Muscle of leg (tissue), 3 donors: ENCODE measurements at regions not wholly inside any gene's neighbourhood (a gene's known extent, or its start where the extent isn't known, plus 50 kb on each side); places are given as distances from the start of the nearest gene placed in this dataset.

Source experiments
- DNase-seq: peaks from one replicate; pipeline ENCODE4 v3.0.0; 2013
- H3K27ac ChIP-seq: one replicate; pipeline ENCODE4 v1.5.1; 2013; ENCODE audit warnings: mild to moderate bottlenecking, low read length, control low read depth
- H3K27me3 ChIP-seq: one replicate; pipeline ENCODE4 v1.6.1; 2013; ENCODE audit warnings: low read length; ENCODE audit not compliant: control insufficient read depth, insufficient read depth
- H3K36me3 ChIP-seq: one replicate; pipeline ENCODE4 v1.6.1; 2013; ENCODE audit warnings: low read length; ENCODE audit not compliant: control insufficient read depth, insufficient read depth
- H3K4me1 ChIP-seq: one replicate; pipeline ENCODE4 v1.6.1; 2013; ENCODE audit warnings: low read length; ENCODE audit not compliant: control insufficient read depth, insufficient read depth
- H3K4me3 ChIP-seq: one replicate; pipeline ENCODE4 v1.5.1; 2013; ENCODE audit warnings: low read length, control low read depth
- H3K9me3 ChIP-seq: replicated peaks from 2 replicates; pipeline ENCODE4 v1.6.1; 2013; ENCODE audit warnings: low read depth, low read length; ENCODE audit not compliant: control insufficient read depth
- WGBS: methylation state at CpG from one replicate; pipeline ENCODE4 v1.1.5; 2013; ENCODE audit warnings: missing lambda C conversion rate; ENCODE audit not compliant: insufficient coverage; 5-methylcytosine and 5-hydroxymethylcytosine counted together

DNA sequence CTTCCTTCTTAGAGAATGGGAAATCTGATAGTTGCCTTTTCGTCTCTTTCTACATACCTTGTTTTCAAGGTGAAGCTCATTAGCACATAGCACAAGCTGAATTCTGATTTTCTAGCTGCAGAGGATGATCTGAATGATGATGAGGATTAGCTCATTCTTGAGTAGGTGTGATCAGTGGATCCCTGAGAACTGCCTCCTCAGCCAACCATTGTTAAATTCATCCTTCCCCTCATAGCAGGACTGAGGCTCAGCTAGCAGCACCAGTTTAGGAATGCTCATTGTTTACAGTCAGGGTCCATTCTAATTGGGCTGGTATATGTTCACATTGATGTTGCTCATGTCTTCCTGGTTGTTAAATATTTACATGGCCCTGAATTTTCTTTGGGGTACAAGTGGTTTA lies 299.9 kb upstream of the MME start:
- Histone ChIP-seq H3K27me3 (no peaks in the 10 kb centered on the region), H3K36me3 (no peaks in the 10 kb centered on the region), H3K9me3 (no peaks in the 10 kb centered on the region), H3K4me1 (peaks cover 3% of the 10 kb centered on the region), H3K27ac (no peak overlapping the region), H3K4me3 (no peak overlapping the region)
- WGBS, result no CpG with 5 or more reads among the region's 1 CpG
- DNase-seq, result no peak

DNA sequence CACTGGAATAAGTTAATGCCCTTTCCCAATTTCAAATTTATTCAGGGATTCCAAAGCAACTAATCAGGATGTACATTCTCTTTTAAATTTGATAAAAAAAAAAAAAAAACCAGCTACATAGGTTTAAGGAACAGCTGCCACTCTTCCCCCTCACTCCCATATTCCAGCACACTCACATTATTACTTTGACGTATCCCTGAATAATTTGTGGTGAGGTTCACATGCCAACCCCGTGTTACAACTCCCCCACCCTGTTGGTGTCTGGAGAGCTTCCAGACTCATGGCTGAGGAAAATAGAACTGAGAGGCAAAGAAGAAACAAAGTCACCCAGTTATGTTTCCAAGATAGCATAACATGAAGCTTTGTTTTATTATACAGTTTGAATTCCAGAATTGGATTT lies 300.5 kb upstream of the MME start:
- no peak for DNase-seq
- Histone ChIP-seq H3K36me3 (no peaks in the 10 kb centered on the region), H3K9me3 (no peaks in the 10 kb centered on the region), H3K27me3 (no peaks in the 10 kb centered on the region), H3K4me3 (no peak overlapping the region), H3K27ac (no peak overlapping the region), H3K4me1 (peaks cover 3% of the 10 kb centered on the region)
- no CpG with 5 or more reads among the region's 2 CpGs for WGBS

DNA sequence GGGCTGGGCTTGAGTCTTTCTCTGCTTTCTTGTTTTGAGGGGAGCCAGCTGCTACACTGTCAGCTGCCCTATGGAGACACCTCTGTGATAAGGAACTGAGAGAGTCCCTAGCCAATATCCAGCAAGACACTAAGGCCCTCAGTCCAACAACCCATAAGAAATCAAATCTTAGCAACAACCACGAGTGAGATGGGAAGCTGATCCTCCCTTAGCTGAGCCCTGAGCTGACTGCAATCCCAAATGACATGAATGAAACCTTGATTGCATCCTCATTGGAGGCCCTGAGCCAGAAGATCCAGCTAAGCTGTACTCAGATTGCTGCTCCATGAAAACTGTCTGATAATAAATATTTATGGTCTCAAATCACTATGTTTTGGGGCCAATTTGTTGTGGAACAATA lies 302.1 kb upstream of the MME start:
- Histone ChIP-seq H3K27ac (no peak overlapping the region), H3K36me3 (no peaks in the 10 kb centered on the region), H3K4me1 (peaks cover 3% of the 10 kb centered on the region), H3K9me3 (no peaks in the 10 kb centered on the region), H3K4me3 (no peak overlapping the region), H3K27me3 (no peaks in the 10 kb centered on the region)
- no peak for DNase-seq
- WGBS, result 20% methylated on average over 1 of the region's 1 CpG

DNA sequence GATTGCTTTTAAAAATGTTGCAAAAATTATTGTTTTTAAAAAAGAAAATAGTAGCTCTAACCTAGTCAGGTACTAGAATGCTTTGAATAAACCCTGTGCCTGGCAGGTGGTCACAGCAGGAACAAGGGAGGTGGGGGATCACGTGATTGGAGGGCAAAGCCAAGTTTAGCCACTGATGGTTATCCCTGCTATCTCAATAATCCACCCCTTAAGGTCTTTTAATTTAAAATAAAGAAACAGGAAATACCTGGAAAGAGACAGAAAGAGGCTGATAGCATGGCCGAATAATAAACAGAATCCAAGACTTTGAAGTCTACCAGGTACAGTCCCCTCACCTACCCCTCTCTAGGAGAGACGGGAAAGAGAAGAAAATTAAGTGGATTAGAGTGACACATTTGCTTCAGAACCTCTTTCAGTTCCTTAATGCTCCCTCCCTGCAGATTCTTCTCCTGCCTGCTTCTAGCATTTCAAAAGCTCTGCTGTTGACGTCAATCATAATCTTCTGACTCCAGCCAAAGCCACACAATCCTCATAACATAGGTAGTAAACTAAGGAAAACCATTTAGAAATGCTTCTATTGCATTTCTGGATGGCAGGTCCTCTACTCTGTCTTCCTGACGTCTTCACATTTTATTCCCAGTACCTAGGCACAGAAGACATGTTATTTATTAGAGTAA lies 303.4 kb upstream of the MME start:
- no peaks in the 10 kb centered on the region for H3K9me3 ChIP-seq
- no peaks in the 10 kb centered on the region for H3K27me3 ChIP-seq
- no peaks in the 10 kb centered on the region for H3K36me3 ChIP-seq
- no peak overlapping the region for H3K4me3 ChIP-seq
- peak; percentile 43 for DNase-seq
- H3K27ac ChIP-seq, result no peak overlapping the region
- WGBS, result no CpG with 5 or more reads among the region's 5 CpGs
- peaks cover 3% of the 10 kb centered on the region for H3K4me1 ChIP-seq

DNA sequence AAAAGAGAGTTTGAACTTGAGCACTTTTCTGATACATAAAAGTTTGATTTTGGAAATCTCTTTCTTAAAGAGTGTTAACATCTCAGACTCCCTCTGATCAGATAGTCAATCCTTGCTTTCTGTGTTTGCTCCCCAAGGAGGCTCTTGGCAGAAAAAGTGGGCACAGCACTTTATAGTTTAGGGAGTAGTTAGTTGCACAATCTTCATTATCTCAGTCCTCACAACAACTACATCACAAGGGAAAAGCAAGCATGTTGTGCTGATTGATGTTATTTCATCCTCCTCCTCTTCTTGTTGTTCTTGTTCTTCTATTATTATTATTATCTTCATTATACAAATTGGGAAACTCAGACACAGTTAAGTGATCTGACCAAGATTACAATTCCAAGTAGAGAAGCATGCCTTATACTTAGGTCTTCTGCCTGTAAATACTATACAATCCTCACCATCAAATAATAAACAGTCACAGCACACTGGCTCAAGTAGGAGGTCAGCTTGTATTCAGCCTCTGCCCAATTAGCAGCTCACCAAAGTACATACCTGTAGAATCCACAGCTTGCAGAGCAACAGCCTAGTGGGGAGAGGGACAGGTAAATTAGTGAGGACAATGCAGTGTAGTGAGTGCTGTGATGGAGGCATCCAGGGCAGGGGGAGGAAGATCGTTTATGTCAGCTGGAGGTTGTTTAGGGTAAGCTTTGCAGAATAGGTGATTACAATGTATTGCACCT lies 304.1 kb upstream of the MME start:
- Histone ChIP-seq H3K9me3 (no peaks in the 10 kb centered on the region), H3K27ac (no peak overlapping the region), H3K36me3 (no peaks in the 10 kb centered on the region), H3K27me3 (no peaks in the 10 kb centered on the region), H3K4me3 (no peak overlapping the region), H3K4me1 (peaks cover 3% of the 10 kb centered on the region)
- DNase-seq, result no peak
- 43% methylated on average over 1 of the region's 1 CpG for WGBS

DNA sequence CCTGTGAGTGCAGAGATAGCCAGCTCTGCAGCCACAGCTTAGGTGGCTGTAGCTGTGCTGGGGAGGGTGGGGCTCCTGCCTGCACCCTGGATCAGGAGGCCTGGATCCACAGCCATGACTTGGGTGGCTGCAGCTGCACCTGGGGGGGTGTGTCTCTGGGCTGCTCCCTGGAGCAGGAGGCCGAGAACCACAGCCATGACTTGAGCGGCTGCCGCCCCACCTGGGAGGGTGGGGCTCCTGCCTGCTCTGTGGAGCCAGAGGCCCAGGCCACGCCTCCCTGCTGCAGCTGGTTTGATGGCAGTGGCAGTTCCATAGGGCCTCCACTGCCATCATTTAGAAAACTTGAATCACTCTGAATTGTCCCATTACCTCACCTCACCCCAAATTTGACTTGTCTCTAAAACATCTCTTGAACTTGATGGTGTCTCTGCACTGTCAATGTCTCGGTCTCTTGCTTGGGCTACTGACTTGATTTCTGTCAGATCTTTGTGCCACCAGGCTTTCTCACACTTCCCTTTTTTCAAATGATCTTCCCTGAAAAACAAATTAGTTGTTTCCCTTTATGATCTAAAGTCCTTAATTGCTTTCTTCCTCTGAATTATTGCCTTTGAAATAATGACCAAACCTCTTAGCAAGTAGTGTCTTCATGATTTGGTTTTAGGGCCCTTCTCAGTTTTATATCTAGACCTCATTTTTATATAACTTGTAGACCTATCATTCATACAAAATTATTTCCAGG lies 313.2 kb upstream of the MME start:
- H3K4me3 ChIP-seq, result no peak overlapping the region
- H3K9me3 ChIP-seq, result peaks cover 2% of the 10 kb centered on the region
- no peaks in the 10 kb centered on the region for H3K27me3 ChIP-seq
- DNase-seq, result no peak
- H3K4me1 ChIP-seq, result no peaks in the 10 kb centered on the region
- 89% methylated on average over 5 of the region's 5 CpGs for WGBS
- H3K27ac ChIP-seq, result no peak overlapping the region
- H3K36me3 ChIP-seq, result no peaks in the 10 kb centered on the region

DNA sequence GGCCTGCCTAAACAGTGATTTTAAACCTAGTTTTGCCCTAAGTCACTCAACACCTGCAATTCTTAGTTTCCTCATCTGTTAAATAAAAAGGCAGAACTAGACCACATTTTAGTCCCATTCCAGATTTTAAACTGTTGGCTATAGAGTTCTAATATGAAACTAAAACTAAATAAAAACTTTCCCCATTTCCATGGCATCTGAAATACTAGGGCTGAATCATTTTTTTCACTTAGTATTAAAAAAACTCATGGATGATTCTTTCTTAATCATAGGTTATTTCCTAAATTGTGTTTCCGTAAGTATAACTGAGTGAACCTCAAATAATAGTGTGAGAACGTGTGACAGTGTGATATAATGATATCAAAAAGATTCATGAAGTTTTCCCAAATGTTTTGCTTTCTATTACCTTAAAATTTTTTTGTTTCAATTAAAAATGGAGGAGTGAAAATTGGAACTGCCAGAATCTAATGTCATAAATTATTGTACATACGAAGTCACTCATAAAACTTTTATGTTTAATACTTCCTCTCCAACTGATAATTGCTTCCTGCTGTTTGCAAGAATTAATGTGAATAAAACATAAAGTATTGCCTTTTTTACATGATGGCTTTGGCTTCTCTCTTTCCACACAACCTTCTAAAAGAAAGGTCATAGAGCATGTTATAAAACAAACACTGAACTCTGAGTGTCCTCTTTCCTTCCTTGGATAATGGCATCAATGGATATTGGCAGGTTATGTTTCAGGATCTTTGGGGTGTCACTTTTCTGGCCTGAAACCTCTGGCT lies 315.1 kb upstream of the MME start:
- H3K9me3 ChIP-seq, result peaks cover 2% of the 10 kb centered on the region
- H3K4me3 ChIP-seq, result no peak overlapping the region
- no peaks in the 10 kb centered on the region for H3K27me3 ChIP-seq
- DNase-seq, result peak; percentile 26
- no peak overlapping the region for H3K27ac ChIP-seq
- no peaks in the 10 kb centered on the region for H3K36me3 ChIP-seq
- no CpG with 5 or more reads among the region's 3 CpGs for WGBS
- H3K4me1 ChIP-seq, result no peaks in the 10 kb centered on the region

DNA sequence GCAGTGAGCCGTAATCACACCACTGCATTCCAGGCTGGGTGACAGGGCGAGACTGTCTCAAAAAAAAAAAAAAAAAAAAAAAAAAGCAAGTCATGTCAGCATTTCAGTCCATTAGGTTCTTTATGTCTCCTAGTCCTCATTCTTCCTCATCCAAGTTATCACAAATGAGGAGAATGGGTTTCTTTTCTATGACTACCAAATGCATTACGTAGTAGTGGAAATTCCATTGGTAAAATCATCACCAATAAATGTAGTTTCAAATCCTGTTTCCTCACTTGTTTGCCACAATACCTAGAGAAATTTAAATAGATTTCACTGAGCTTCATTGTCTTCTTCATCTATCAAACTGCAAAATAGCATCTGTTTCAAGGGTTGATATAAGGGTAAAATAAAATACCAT lies 317.6 kb upstream of the MME start:
- no peaks in the 10 kb centered on the region for H3K27me3 ChIP-seq
- no peak overlapping the region for H3K4me3 ChIP-seq
- H3K27ac ChIP-seq, result no peak overlapping the region
- H3K4me1 ChIP-seq, result no peaks in the 10 kb centered on the region
- no peak for DNase-seq
- no CpG with 5 or more reads among the region's 3 CpGs for WGBS
- peaks cover 2% of the 10 kb centered on the region for H3K9me3 ChIP-seq
- no peaks in the 10 kb centered on the region for H3K36me3 ChIP-seq

DNA sequence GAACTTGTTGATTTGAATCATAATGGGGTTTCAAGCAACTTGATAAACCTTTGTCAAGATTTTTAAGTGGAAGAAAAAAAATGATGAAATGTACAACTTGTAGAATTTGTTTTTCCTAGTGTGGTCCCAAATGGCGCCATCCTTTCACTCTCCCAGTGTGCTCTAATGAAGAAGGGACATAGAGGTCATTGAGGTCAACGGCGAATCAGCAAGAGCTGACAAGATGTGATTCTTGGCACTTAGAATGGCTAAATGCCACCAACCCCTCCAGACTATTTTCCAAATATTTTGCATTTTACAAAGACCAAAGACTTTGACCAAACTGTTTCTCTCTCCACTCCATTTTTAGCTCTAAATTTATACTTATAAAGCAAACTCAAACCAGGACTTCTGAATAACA lies 320.2 kb upstream of the MME start:
- H3K36me3 ChIP-seq, result no peaks in the 10 kb centered on the region

More for the DNA sequence above, 320.2 kb upstream of the MME start:
- WGBS, result no CpG with 5 or more reads among the region's 3 CpGs
- no peak for DNase-seq
- no peak overlapping the region for H3K27ac ChIP-seq
- no peaks in the 10 kb centered on the region for H3K27me3 ChIP-seq
- H3K9me3 ChIP-seq, result no peaks in the 10 kb centered on the region
- no peak overlapping the region for H3K4me3 ChIP-seq
- H3K4me1 ChIP-seq, result no peaks in the 10 kb centered on the region
